Upper lobe of left lung (tissue), 6 donors: ENCODE measurements at regions not wholly inside any gene's neighbourhood (a gene's known extent, or its start where the extent isn't known, plus 50 kb on each side); places are given as distances from the start of the nearest gene placed in this dataset.

ENCODE experiments used
- ATAC-seq, 2 donors: fragments of 200-7000 bp; cut with Tn5 transposase; one replicate each; pipeline ENCODE4 v1.9.1; 2022; ENCODE audit warnings: mild to moderate bottlenecking in 2 of 2, moderate library complexity in 2 of 2; ENCODE audit not compliant: low FRiP score in 2 of 2
- DNase-seq, 2 donors: peaks; one replicate each; pipeline ENCODE4 v3.0.0-alpha.2; 2019 to 2020
- H3K27ac ChIP-seq, 4 donors: fragments of 200-600 bp; sonication (generic); one replicate each; pipeline ENCODE4 v1.5.1; 2016 to 2019
- H3K27me3 ChIP-seq, 4 donors: fragments of 200-600 bp; sonication (generic); one replicate each; pipeline ENCODE4 v1.5.1; 2017 to 2019
- H3K36me3 ChIP-seq, 4 donors: fragments of 200-600 bp; sonication (generic); one replicate each; pipeline ENCODE4 v1.5.1; 2016 to 2019
- H3K4me1 ChIP-seq, 4 donors: fragments of 200-600 bp; sonication (generic); one replicate each; pipeline ENCODE4 v1.5.1; 2018 to 2019
- H3K4me3 ChIP-seq, 4 donors: fragments of 200-600 bp; sonication (generic); one replicate each; pipeline ENCODE4 v1.5.1; 2017 to 2019; ENCODE audit warnings: mild to moderate bottlenecking in 2 of 4, moderate library complexity in 1 of 4
- H3K9me3 ChIP-seq, 4 donors: fragments of 200-600 bp; sonication (generic); one replicate each; pipeline ENCODE4 v1.5.1; 2018 to 2019
- CTCF ChIP-seq, 6 experiments: fragments of 450-650 bp in 4 of 6; fragments of 200-600 bp in 2 of 6; sonication (generic) in 2 of 6; IDR thresholded peaks; one replicate each; pipeline ENCODE4 v1.5.1; 2016 to 2019; ENCODE audit warnings: antibody characterized with exemption in 6 of 6
- EP300 ChIP-seq, 4 donors: sonication (generic); formaldehyde crosslinking; IDR thresholded peaks; one replicate each; pipeline ENCODE4 v1.5.1; 2017; ENCODE audit warnings: antibody characterized with exemption in 4 of 4, control low read depth in 2 of 4
- POLR2A ChIP-seq, 4 donors: fragments of 450-650 bp; IDR thresholded peaks; one replicate each; pipeline ENCODE4 v1.5.1; 2016 to 2017; ENCODE audit warnings: antibody characterized with exemption in 4 of 4, mild to moderate bottlenecking in 2 of 4
- POLR2AphosphoS5 ChIP-seq, 2 donors: sonication (generic); formaldehyde crosslinking; IDR thresholded peaks; one replicate each; pipeline ENCODE4 v1.5.1; 2017; ENCODE audit warnings: antibody characterized with exemption in 2 of 2
- WGBS, 2 donors: methylation state at CpG; one replicate each; pipeline ENCODE4 v1.1.5; 2017 to 2018; 5-methylcytosine and 5-hydroxymethylcytosine counted together
- donor health status: DM: no; HTN: no; CAD: no; lungs with moderate emphysema.
- donor health status: DM: no; HTN: yes; CAD: no; lungs with severe emphysema.

GRCh38 chr3:150169330-150169940 lies 198.7 kb upstream of the PFN2 start:
- H3K4me3 ChIP-seq, result no peak overlapping the region

GRCh38 chr3:150168698-150169097 lies 198.0 kb upstream of the PFN2 start:
- peak in 1 of 2 donors; percentile 73 for ATAC-seq
- Histone ChIP-seq H3K4me1 (no peaks in the 10 kb centered on the region), H3K27me3 (no peaks in the 10 kb centered on the region), H3K4me3 (no peak overlapping the region), H3K9me3 (no peaks in the 10 kb centered on the region), H3K36me3 (no peaks in the 10 kb centered on the region), H3K27ac (no peak overlapping the region)
- TF ChIP-seq POLR2AphosphoS5 (IDR thresholded peaks at IDR 0.05) (no peak), CTCF (IDR thresholded peaks at IDR 0.05) (no peak), POLR2A (IDR thresholded peaks at IDR 0.05) (no peak), EP300 (IDR thresholded peaks at IDR 0.05) (no peak)
- no peak for DNase-seq
- 54 to 63% methylated on average over 2 of the region's 2 CpGs for WGBS, 2 donors

More at GRCh38 chr3:150169330-150169940, 198.7 kb upstream of the PFN2 start:
- TF ChIP-seq POLR2A (IDR thresholded peaks at IDR 0.05) (no peak), POLR2AphosphoS5 (IDR thresholded peaks at IDR 0.05) (no peak), CTCF (IDR thresholded peaks at IDR 0.05) (no peak), EP300 (IDR thresholded peaks at IDR 0.05) (no peak)
- Histone ChIP-seq H3K4me1 (no peaks in the 10 kb centered on the region), H3K27ac (no peak overlapping the region), H3K27me3 (no peaks in the 10 kb centered on the region), H3K36me3 (no peaks in the 10 kb centered on the region), H3K9me3 (no peaks in the 10 kb centered on the region)
- 69 to 88% methylated on average over 5 of the region's 5 CpGs for WGBS, 2 donors
- no peak for DNase-seq
- no peak for ATAC-seq

GRCh38 chr3:150165396-150166094 lies 194.8 kb upstream of the PFN2 start:
- DNase-seq, result no peak
- no peaks in the 10 kb centered on the region for H3K4me1 ChIP-seq
- no peaks in the 10 kb centered on the region for H3K9me3 ChIP-seq
- no peak overlapping the region for H3K4me3 ChIP-seq
- TF ChIP-seq POLR2A (IDR thresholded peaks at IDR 0.05), result no peak
- no peak for ATAC-seq
- no peak overlapping the region for H3K27ac ChIP-seq
- H3K36me3 ChIP-seq, result no peaks in the 10 kb centered on the region
- no peaks in the 10 kb centered on the region for H3K27me3 ChIP-seq

DNA sequence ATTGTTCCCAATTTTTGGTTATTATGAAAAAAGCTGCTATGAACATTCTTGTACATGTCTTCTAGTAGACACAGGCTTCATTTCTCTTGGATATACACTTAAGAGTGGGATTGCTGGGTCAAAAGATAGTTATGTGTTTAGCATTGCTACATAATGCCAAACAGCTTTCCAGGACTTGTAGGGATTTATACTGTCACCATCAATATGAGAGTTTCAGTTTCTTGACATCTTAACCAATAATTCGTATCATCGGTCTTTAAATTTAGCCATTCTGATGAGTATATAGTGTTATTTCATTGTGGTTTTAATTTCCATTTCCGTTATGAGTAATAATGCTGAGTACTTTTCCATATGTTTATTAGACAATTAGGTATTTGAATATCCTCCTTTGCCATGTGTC lies 190.3 kb upstream of the PFN2 start:
- H3K27me3 ChIP-seq, result no peaks in the 10 kb centered on the region
- no peak for ATAC-seq
- no peak overlapping the region for H3K27ac ChIP-seq
- no peaks in the 10 kb centered on the region for H3K9me3 ChIP-seq
- no peaks in the 10 kb centered on the region for H3K36me3 ChIP-seq
- H3K4me1 ChIP-seq, result no peaks in the 10 kb centered on the region
- DNase-seq, result no peak
- H3K4me3 ChIP-seq, result no peak overlapping the region
- 91 to 94% methylated on average over 3 of the region's 3 CpGs for WGBS, 2 donors
- TF ChIP-seq CTCF (IDR thresholded peaks at IDR 0.05) (no peak), EP300 (IDR thresholded peaks at IDR 0.05) (no peak), POLR2AphosphoS5 (IDR thresholded peaks at IDR 0.05) (no peak), POLR2A (IDR thresholded peaks at IDR 0.05) (no peak)

DNA sequence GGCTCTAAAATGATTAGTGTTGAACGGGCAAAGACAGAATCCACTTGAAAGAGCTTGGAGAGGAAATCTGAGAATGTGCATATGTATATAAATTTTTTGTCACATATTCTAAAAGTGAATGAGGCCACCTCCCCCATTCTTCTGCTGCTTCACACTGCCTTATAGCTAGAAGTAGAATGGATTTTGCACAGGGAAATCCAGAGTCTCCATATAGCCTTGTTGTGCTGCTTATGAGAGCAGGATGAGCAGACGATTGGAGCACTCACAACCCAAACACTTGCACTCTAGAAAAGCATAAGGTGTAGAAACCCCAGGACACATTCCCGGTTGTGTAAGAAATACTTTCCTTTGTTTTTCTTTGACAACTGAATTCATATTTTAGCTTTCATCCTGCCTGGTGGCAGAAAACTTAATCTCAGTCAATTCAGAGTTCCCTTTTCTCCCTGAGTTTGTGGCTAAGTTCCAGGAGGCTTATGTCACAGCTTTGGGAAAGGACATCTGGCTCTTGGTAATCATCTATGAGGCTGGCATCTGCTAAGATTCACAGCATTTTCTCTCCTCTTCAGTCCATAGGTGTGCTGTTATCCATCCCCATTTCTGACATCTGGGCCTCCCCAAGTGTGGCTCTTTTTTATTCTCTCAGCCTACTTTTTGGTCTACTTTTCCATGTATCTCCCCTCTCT lies 188.4 kb upstream of the PFN2 start:
- Histone ChIP-seq H3K27me3 (no peaks in the 10 kb centered on the region), H3K4me3 (no peak overlapping the region), H3K36me3 (no peaks in the 10 kb centered on the region), H3K4me1 (no peaks in the 10 kb centered on the region), H3K9me3 (no peaks in the 10 kb centered on the region), H3K27ac (no peak overlapping the region)
- WGBS, 2 donors, result 62 to 67% methylated on average over 3 of the region's 3 CpGs
- DNase-seq, result no peak
- ATAC-seq, result no peak
- no peak for TF ChIP-seq CTCF (IDR thresholded peaks at IDR 0.05)
- no peak for TF ChIP-seq POLR2AphosphoS5 (IDR thresholded peaks at IDR 0.05)
- TF ChIP-seq EP300 (IDR thresholded peaks at IDR 0.05), result no peak
- no peak for TF ChIP-seq POLR2A (IDR thresholded peaks at IDR 0.05)
